HUDEP-2 (cell line): ENCODE measurements at regions not wholly inside any gene's neighbourhood (a gene's known extent, or its start where the extent isn't known, plus 50 kb on each side); places are given as distances from the start of the nearest gene placed in this dataset.

Experiments used
- DNase-seq, 76 experiments: peaks; one replicate each; lab custom pipeline; 2025; ENCODE audit not compliant: unreplicated experiment in 76 of 76; lab: John Stamatoyannopoulos, UW

GRCh38 chr20:51165131-51165530 is 142.2 kb upstream of the KCNG1 start:
- DNase-seq = no peak

- DNase-seq = no peak
These were observed 141.8 kb upstream of the KCNG1 start for GRCh38 chr20:51164731-51165130.

- DNase-seq = no peak
These were observed 141.2 kb upstream of the KCNG1 start for GRCh38 chr20:51163996-51164600.

GRCh38 chr20:51162015-51162414 is 139.1 kb upstream of the KCNG1 start:
- DNase-seq = no peak

GRCh38 chr20:51160821-51161220 is 137.9 kb upstream of the KCNG1 start:
- DNase-seq = no peak

DNA sequence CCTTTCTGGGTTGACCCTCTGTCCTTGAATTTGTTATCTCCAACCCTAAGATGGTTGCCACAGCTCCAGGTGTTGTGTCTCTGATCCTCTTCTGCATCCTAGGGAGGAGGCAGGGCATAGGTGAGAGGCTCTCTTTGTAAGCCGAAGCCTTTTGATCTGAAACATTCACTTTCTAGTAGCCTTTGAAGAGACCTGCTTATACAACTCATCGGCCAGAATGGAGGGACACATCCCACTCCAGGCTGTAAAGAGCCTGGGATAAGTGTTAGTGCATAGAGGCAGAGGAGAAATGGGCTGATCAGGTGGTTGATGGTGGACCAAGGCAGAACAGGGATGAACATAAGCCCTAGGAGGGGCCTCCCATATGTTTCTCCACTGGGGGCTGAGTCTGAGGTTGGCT is 137.1 kb upstream of the KCNG1 start:
- no peak for DNase-seq

GRCh38 chr20:51159303-51159702 is 136.4 kb upstream of the KCNG1 start:
- no peak for DNase-seq

GRCh38 chr20:51158226-51158625 is 135.3 kb upstream of the KCNG1 start:
- DNase-seq = no peak

DNA sequence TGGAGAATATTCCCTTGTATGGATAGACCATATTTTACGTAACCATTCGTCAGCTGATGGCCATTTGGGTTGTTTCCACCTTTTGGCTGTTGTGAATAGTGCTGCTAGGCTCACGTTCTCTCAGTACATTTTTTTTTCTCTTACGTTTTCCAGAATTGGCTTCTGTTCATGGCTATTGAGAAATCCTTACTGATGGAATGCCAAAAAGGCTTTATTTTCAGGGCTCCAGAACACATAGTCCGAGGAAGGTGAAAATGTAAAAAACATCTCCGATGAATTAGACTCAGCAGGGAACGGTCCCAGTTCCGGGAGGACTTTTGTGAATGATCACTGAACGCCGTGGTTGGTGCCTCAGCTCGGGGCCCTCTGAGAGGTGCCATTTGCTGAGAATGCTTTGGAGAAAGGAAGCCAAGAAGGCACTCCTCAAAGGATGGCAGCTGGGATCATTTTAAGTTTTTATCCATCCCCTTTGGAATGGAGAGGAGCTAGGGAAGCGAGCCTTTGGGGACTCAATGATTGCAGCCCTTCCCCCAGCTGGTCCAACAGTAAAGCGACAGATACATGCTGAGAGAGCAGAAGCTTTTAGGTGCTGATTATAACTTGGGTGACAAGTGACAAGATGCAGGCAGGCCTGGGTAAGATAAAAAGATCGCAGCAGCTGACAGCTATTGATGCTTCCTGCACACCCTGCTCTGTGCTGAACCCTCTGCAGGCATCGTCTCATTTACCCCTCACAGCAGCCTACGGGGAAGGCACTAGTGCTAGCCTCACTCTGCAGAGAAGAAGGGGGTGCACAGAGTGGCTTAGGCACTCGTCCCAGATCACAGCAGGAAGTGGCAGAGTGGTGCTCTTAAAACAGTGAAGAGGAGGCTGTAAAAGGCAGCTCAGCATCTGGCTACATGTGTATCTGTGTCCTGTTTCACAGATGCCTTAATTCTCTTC is 133.4 kb upstream of the KCNG1 start:
- no peak for DNase-seq

DNA sequence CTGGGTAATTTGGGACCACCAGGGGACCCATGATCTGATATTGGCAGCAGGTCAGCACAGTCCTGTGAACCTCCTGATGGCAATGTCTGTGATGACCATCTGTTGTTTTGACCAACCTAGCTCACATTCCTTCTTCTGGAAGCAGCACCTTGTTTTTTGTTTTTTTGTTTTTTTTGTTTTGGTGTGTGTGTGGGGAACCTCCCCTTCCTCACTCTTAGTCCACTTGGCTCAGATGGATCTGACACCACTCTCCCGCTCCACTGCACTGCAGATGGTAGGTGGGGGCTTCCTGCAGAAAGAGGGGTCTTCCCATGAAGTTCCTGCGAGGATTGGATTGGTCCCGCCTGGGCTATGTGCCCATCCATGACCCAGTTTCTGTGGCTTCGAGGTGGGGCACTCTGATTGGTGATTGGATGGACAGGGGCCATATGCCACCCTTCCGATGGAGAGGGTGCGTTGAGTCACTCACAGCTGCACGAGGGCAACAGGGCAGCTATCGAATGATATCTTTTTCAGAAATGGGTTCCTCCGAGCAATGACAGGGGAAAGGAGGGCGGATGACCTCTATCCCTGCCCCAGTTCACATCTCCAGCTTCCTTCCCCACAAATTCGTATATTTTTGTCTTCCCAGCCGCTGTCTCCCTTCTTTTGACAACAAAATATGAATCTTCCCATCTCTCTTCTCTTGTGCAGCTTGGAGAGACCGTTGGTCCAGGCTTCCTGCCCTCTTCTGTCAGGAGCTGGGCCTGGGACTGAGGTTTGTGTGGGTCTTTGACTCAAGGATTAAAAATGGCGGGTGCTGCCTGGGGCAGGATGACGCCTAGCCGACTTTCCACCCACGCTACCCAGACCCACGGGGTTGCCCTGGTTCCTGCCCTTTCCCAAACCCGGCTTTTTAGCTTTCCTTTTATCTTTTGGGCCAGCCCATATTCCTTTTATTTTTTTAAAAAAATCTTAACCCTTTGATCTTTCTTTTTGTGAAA is 132.1 kb upstream of the KCNG1 start:
- no peak for DNase-seq

GRCh38 chr20:51153867-51154707 is 131.2 kb upstream of the KCNG1 start:
- no peak for DNase-seq

GRCh38 chr20:51148941-51149340 is 126.0 kb upstream of the KCNG1 start:
- DNase-seq = no peak

DNA sequence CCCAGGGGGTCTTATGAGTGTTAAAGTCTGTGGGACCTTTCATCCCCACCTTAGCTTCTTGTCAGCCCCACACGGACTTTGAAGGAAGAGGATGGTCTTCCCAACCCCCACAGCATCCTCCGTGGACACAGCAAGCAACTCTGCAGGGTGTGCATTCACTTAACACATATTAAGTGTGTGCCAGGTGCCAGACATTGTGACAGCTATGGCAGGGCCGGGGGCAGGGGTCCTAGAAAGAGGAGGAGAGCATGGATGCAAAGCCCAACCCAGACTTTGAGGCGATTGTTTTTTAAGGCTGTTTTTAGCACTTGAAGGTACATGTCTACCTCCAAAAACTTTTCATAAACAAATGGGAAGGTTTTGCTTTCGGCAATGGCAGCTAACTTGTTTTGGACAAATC is 121.6 kb upstream of the KCNG1 start:
- DNase-seq = no peak

DNA sequence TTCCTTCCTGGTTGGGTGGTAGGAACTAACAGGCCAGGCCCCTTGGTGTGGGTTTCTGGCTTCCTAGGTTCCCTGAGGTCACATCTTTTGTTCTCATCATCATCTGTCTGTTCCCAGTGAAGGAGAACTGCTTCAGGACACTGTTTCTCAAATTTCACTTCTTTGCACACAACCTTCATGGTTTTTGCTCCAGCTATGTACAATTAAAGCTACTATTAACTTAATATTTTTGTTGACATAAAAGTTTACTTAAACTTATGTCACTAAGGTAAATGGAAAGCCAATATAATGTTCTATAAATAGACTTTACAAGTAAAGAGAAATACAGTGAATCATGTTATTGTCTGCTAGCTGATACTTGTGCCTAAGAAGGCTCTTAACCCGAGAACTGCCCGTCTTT is 120.7 kb upstream of the KCNG1 start:
- no peak for DNase-seq

DNA sequence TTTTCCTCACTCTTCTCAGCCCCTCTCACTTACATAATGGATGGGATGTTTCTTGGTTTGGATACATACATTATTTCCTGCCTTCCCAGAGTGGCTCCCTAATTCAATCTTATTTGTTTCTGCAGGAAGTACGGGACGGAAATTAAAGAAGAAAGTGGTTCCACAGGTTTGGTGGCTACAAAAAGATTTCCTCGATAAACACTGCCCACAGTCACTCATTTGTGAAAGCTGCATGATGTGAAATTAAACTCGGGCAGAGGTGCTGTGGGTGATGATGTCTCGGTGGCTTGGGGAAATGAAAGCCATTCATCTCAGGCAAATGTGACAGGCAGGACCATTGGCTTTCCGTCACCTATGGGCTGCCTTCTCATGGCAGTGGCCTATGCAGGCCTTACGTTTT is 119.5 kb upstream of the KCNG1 start:
- DNase-seq = no peak

DNA sequence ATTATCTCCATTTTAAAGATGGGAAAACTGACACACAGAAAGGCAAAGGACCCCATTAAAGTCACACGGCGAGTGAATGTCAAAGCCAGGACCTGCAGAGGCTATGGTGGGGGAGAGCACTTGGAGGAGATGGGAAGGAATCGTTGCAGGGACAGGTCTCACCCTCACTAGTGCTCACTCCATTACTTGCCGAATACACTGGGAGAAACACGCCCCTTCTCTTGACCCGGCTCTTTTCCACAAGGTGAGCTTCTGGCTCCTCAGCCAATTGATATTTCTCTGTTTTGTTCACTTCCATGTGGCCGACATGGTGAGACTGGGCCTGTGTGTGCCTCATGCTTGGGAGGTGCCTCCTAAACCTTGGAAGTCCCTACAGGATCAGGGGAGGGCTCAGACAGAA is 117.8 kb upstream of the KCNG1 start:
- DNase-seq = no peak

DNA sequence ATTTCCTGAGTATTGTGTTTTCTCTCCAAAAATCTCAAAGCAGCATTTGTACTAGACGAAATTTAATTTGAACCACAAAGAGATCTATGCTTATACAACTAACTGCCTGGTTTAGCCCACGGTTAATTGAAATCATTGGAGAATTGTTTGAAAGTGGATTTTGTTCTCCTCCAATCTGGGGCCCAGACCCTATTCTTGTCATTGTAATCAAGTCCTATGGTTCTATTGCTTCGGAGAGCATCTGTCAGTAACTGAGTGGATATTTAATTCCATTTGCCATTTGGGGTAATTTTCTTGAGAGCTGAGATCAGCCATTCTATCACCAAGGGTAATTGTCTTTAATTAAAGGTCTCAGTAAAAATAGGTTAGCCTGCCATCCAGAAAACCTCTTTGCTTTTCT is 117.0 kb upstream of the KCNG1 start:
- no peak for DNase-seq

GRCh38 chr20:51138576-51138975 is 115.7 kb upstream of the KCNG1 start:
- DNase-seq = no peak

DNA sequence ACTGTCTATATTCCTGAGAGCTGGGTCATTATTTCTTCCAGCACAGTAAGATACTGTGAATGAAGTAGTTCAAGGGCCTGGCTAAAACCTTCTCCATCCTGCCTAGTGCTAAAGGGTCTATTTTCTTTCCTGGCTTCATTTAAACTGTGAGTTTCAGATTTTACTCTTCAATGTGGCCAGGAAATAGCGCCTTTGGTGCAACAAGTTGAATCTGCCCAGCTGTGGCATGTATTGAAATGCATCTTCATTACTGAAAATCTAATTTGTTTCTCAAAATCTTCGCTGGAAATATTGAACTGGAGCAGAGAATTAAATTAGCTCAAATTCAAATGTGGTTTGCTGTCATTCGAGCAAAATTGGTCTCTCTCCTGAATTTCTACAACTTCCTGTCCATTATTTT is 114.6 kb upstream of the KCNG1 start:
- no peak for DNase-seq
